Ovary (tissue), 3 donors: ENCODE measurements at regions not wholly inside any gene's neighbourhood (a gene's known extent, or its start where the extent isn't known, plus 50 kb on each side); places are given as distances from the start of the nearest gene placed in this dataset.

Experiments used
- CTCF ChIP-seq, 3 donors: fragments of 450-650 bp in 2 of 3; fragments of 200-600 bp in 1 of 3; IDR thresholded peaks; one replicate each; pipeline versions ENCODE4 v1.5.1 to v1.8.0; 2016 to 2022; ENCODE audit warnings: antibody characterized with exemption in 3 of 3, mild to moderate bottlenecking in 1 of 3
- EP300 ChIP-seq: sonication (generic); formaldehyde crosslinking; IDR thresholded peaks from one replicate; pipeline ENCODE4 v1.6.1; 2017; ENCODE audit warnings: antibody characterized with exemption
- donor health status: DM: no; HTN: no; CAD: no.

- TF ChIP-seq CTCF (IDR thresholded peaks at IDR 0.05) (no peak), EP300 (no peak)
These were observed 122.8 kb upstream of the SLIT3 start for GRCh38 chr5:169423580-169424278.
